Fibroblast of mammary gland (primary cell): ENCODE measurements at regions not wholly inside any gene's neighbourhood (a gene's known extent, or its start where the extent isn't known, plus 50 kb on each side); places are given as distances from the start of the nearest gene placed in this dataset.

ENCODE experiments used
- DNase-seq: peaks from one replicate; pipeline ENCODE4 v3.0.0-alpha.2; 2010; ENCODE audit warnings: low read depth
- H3K4me3 ChIP-seq: 2 replicates; pipeline ENCODE4 v1.5.1; 2011; ENCODE audit warnings: low read depth, mild to moderate bottlenecking, low read length, moderate library complexity; ENCODE audit not compliant: control insufficient read depth
- TF ChIP-seq, protein P1 (sequence below): conservative IDR thresholded peaks from 2 replicates; pipeline ENCODE4 v1.5.1; 2011; ENCODE audit warnings: low read depth, low read length, inconsistent platforms; ENCODE audit not compliant: control insufficient read depth, insufficient read depth

- TF ChIP-seq, protein P1, sequence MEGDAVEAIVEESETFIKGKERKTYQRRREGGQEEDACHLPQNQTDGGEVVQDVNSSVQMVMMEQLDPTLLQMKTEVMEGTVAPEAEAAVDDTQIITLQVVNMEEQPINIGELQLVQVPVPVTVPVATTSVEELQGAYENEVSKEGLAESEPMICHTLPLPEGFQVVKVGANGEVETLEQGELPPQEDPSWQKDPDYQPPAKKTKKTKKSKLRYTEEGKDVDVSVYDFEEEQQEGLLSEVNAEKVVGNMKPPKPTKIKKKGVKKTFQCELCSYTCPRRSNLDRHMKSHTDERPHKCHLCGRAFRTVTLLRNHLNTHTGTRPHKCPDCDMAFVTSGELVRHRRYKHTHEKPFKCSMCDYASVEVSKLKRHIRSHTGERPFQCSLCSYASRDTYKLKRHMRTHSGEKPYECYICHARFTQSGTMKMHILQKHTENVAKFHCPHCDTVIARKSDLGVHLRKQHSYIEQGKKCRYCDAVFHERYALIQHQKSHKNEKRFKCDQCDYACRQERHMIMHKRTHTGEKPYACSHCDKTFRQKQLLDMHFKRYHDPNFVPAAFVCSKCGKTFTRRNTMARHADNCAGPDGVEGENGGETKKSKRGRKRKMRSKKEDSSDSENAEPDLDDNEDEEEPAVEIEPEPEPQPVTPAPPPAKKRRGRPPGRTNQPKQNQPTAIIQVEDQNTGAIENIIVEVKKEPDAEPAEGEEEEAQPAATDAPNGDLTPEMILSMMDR: no peak
- H3K4me3 ChIP-seq: no peak overlapping the region
- no peak for DNase-seq
Measured at GRCh38 chr3:45318689-45319088, 69.7 kb upstream of the LARS2 start.

- no peak for DNase-seq
- H3K4me3 ChIP-seq: no peak overlapping the region
- TF ChIP-seq, protein P1: no peak
Measured at GRCh38 chr3:45319231-45319995, 69.0 kb upstream of the LARS2 start.

GRCh38 chr3:45319996-45320305 lies 68.4 kb upstream of the LARS2 start:
- TF ChIP-seq, protein P1: no peak
- no peak overlapping the region for H3K4me3 ChIP-seq
- no peak for DNase-seq

DNA sequence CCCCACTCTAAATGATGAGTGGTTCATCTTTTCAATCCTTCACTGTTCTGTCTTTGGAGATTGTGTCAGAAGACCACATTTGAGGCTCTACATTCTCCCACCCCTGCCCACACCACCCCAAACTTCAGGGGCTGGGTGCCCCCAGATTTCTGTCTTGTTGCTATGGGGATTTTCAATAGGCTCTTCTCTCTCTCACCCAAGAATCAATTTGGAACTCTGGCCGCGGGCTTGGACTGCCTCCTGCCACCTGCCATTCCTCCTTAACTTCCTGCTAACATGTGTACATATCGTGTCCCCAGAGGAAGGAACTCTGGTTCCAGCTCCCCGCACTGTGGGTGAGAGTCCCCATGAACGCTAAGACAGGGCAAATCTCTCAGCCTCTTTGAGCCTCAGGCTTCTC lies 67.4 kb upstream of the LARS2 start:
- TF ChIP-seq, protein P1: no peak
- no peak for DNase-seq
- no peak overlapping the region for H3K4me3 ChIP-seq

DNA sequence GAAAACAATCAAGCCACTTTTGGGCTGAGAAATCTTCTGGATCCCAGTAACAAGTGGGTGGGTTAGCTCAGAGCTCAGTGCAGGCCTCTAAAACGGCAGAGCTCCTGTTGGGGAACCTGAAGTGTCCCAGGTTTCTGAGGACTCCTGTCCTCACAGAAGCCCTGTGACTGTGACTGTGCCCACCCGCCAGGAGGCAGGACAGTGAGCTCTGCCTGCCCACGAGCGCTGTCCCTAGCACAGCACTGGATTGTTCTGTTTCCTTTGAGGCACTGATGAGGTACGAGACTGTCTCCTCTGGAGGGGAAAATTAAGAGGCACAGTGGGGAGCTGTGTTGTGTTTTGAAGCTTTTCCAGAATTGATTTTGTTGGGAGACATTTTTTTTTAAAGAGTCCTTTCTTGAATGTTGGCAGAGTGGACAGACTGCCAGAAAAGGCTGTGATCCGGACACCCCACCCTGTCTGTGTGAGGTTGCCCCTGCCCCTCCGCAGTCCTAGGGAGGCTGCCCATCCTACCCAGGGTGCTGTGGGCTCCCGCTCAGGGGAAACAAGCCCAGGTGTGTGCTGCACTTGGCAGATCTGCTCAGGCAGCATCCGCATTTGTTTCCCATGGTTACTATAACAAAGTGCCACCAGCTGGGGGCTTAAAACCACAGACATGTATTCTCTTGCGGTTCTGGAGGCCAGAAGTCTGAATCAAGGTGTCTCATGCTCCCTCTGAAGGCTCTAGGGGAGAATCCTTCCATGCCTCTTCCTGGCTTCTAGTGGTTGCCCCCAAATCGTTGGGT lies 66.6 kb upstream of the LARS2 start:
- TF ChIP-seq, protein P1: no peak
- DNase-seq: no peak
- H3K4me3 ChIP-seq: no peak overlapping the region

GRCh38 chr3:45322616-45323015 lies 65.8 kb upstream of the LARS2 start:
- no peak overlapping the region for H3K4me3 ChIP-seq
- TF ChIP-seq, protein P1: no peak
- DNase-seq: no peak
